Fibroblast of mammary gland (primary cell): ENCODE measurements at regions not wholly inside any gene's neighbourhood (a gene's known extent, or its start where the extent isn't known, plus 50 kb on each side); places are given as distances from the start of the nearest gene placed in this dataset.
A peak's percentile ranks its signal among the peaks of the same experiment; 100 is the strongest.

Source experiments
- DNase-seq: peaks from one replicate; pipeline ENCODE4 v3.0.0-alpha.2; 2010; ENCODE audit warnings: low read depth
- H3K4me3 ChIP-seq: 2 replicates; pipeline ENCODE4 v1.5.1; 2011; ENCODE audit warnings: low read depth, mild to moderate bottlenecking, low read length, moderate library complexity; ENCODE audit not compliant: control insufficient read depth
- CTCF ChIP-seq: conservative IDR thresholded peaks from 2 replicates; pipeline ENCODE4 v1.5.1; 2011; ENCODE audit warnings: low read depth, low read length, inconsistent platforms; ENCODE audit not compliant: control insufficient read depth, insufficient read depth

- DNase-seq: no peak
- TF ChIP-seq CTCF: no peak
- H3K4me3 ChIP-seq: no peak overlapping the region
These were observed 286.2 kb downstream of the ARL6IP6 start for GRCh38 chr2:153004627-153005026.

GRCh38 chr2:152974146-152974545, 255.7 kb downstream of the ARL6IP6 start:
- no peak for TF ChIP-seq CTCF
- no peak overlapping the region for H3K4me3 ChIP-seq
- DNase-seq: no peak

- TF ChIP-seq CTCF: no peak
- no peak overlapping the region for H3K4me3 ChIP-seq
- no peak for DNase-seq
These were observed 253.3 kb downstream of the ARL6IP6 start for GRCh38 chr2:152971685-152972084.

- no peak overlapping the region for H3K4me3 ChIP-seq
- no peak for DNase-seq
- no peak for TF ChIP-seq CTCF
These were observed 244.0 kb downstream of the ARL6IP6 start for GRCh38 chr2:152962446-152962845.

- TF ChIP-seq CTCF: no peak
- no peak for DNase-seq
These were observed 242.9 kb downstream of the ARL6IP6 start for GRCh38 chr2:152961351-152961750.

GRCh38 chr2:152950126-152950525, 231.7 kb downstream of the ARL6IP6 start:
- peak; percentile 5 for DNase-seq
- TF ChIP-seq CTCF: no peak
- no peak overlapping the region for H3K4me3 ChIP-seq

More at GRCh38 chr2:152961351-152961750, 242.9 kb downstream of the ARL6IP6 start:
- H3K4me3 ChIP-seq: no peak overlapping the region

GRCh38 chr2:152944099-152944498, 225.7 kb downstream of the ARL6IP6 start:
- DNase-seq: no peak
- TF ChIP-seq CTCF: no peak
- no peak overlapping the region for H3K4me3 ChIP-seq
